ENCODE measurements at regions not wholly inside any gene's neighbourhood (a gene's known extent, or its start where the extent isn't known, plus 50 kb on each side); places are given as distances from the start of the nearest gene placed in this dataset.
A peak's percentile ranks its signal among the peaks of the same experiment; 100 is the strongest.

- H3K79me2 ChIP-seq (ENCODE audit: insufficient read depth, low read length) = no peaks in the 10 kb centered on the region
- H3K27me3 ChIP-seq (ENCODE audit: insufficient read depth, low read length, poor library complexity, severe bottlenecking) = no peaks in the 10 kb centered on the region
- H3F3A ChIP-seq (ENCODE audit: low read depth) = no peaks in the 10 kb centered on the region
- no peaks in the 10 kb centered on the region for H4K20me1 ChIP-seq (ENCODE audit: insufficient read depth, low read length, poor library complexity, severe bottlenecking)
- no peak overlapping the region for H3K4me3 ChIP-seq (ENCODE audit: low read length, poor library complexity, severe bottlenecking)
- no peaks in the 10 kb centered on the region for H3K9me2 ChIP-seq (replicated peaks; ENCODE audit: low read depth, low read length)
- TF ChIP-seq EZH2phosphoT487 (IDR thresholded peaks at IDR 0.05; ENCODE audit: borderline replicate concordance) = no peak
- H3K9ac ChIP-seq (ENCODE audit: low read depth, low read length, poor library complexity, severe bottlenecking) = no peak overlapping the region
- H3K4me1 ChIP-seq (ENCODE audit: insufficient read depth, low read length, poor library complexity, severe bottlenecking) = peaks cover 13% of the 10 kb centered on the region
- H2AFZ ChIP-seq (ENCODE audit: low read length) = no peak overlapping the region
- H3K4me2 ChIP-seq (ENCODE audit: low read depth, low read length, poor library complexity, severe bottlenecking) = no peak overlapping the region
- no peaks in the 10 kb centered on the region for H3K9me3 ChIP-seq (ENCODE audit: insufficient read depth, low read depth, low read length)
- no peaks in the 10 kb centered on the region for H3K36me3 ChIP-seq (ENCODE audit: insufficient read depth, low read length)
Observed at GRCh38 chr1:194533641-194534040, 1347.2 kb upstream of the B3GALT2 start.

GRCh38 chr1:194517567-194517966 lies 1331.2 kb upstream of the B3GALT2 start:
- no peaks in the 10 kb centered on the region for H3K9me2 ChIP-seq (replicated peaks; ENCODE audit: low read depth, low read length)
- no peaks in the 10 kb centered on the region for H3K9me3 ChIP-seq (ENCODE audit: insufficient read depth, low read depth, low read length)
- no peaks in the 10 kb centered on the region for H3F3A ChIP-seq (ENCODE audit: low read depth)
- TF ChIP-seq CTCF (conservative IDR thresholded peaks at IDR 0.05; ENCODE audit: low read length) (no peak), EZH2phosphoT487 (IDR thresholded peaks at IDR 0.05; ENCODE audit: borderline replicate concordance) (no peak)
- no peaks in the 10 kb centered on the region for H4K20me1 ChIP-seq (ENCODE audit: insufficient read depth, low read length, poor library complexity, severe bottlenecking)
- no peak overlapping the region for H3K9ac ChIP-seq (ENCODE audit: low read depth, low read length, poor library complexity, severe bottlenecking)
- no peak overlapping the region for H3K4me2 ChIP-seq (ENCODE audit: low read depth, low read length, poor library complexity, severe bottlenecking)
- H3K79me2 ChIP-seq (ENCODE audit: insufficient read depth, low read length) = no peaks in the 10 kb centered on the region
- 0 out of 2 replicates have a peak overlapping the region, but pooled peaks have one; percentile 32 for H2AFZ ChIP-seq (ENCODE audit: low read length)
- H3K36me3 ChIP-seq (ENCODE audit: insufficient read depth, low read length) = no peaks in the 10 kb centered on the region
- no peaks in the 10 kb centered on the region for H3K4me1 ChIP-seq (ENCODE audit: insufficient read depth, low read length, poor library complexity, severe bottlenecking)
- no peaks in the 10 kb centered on the region for H3K27me3 ChIP-seq (ENCODE audit: insufficient read depth, low read length, poor library complexity, severe bottlenecking)
- H3K4me3 ChIP-seq (ENCODE audit: low read length, poor library complexity, severe bottlenecking) = no peak overlapping the region

GRCh38 chr1:194515916-194516315 lies 1329.5 kb upstream of the B3GALT2 start:
- no peak for TF ChIP-seq EZH2phosphoT487 (IDR thresholded peaks at IDR 0.05; ENCODE audit: borderline replicate concordance)
- no peak for TF ChIP-seq CTCF (conservative IDR thresholded peaks at IDR 0.05; ENCODE audit: low read length)
- Histone ChIP-seq H3K79me2 (ENCODE audit: insufficient read depth, low read length) (no peaks in the 10 kb centered on the region), H3K9me2 (replicated peaks; ENCODE audit: low read depth, low read length) (no peaks in the 10 kb centered on the region), H3K4me2 (ENCODE audit: low read depth, low read length, poor library complexity, severe bottlenecking) (no peak overlapping the region), H3F3A (ENCODE audit: low read depth) (no peaks in the 10 kb centered on the region), H4K20me1 (ENCODE audit: insufficient read depth, low read length, poor library complexity, severe bottlenecking) (no peaks in the 10 kb centered on the region), H3K9me3 (ENCODE audit: insufficient read depth, low read depth, low read length) (peaks cover 1% of the 10 kb centered on the region; the same call in 1 of the 2 replicates), H3K4me3 (ENCODE audit: low read length, poor library complexity, severe bottlenecking) (no peak overlapping the region), H3K4me1 (ENCODE audit: insufficient read depth, low read length, poor library complexity, severe bottlenecking) (no peaks in the 10 kb centered on the region), H3K27me3 (ENCODE audit: insufficient read depth, low read length, poor library complexity, severe bottlenecking) (no peaks in the 10 kb centered on the region), H3K9ac (ENCODE audit: low read depth, low read length, poor library complexity, severe bottlenecking) (no peak overlapping the region), H3K36me3 (ENCODE audit: insufficient read depth, low read length) (no peaks in the 10 kb centered on the region), H2AFZ (ENCODE audit: low read length) (no peak overlapping the region)

GRCh38 chr1:194512957-194513356 lies 1326.5 kb upstream of the B3GALT2 start:
- Histone ChIP-seq H3K36me3 (ENCODE audit: insufficient read depth, low read length) (no peaks in the 10 kb centered on the region), H3K9me3 (ENCODE audit: insufficient read depth, low read depth, low read length) (peaks cover 11% of the 10 kb centered on the region; the same call in 1 of the 2 replicates), H2AFZ (ENCODE audit: low read length) (no peak overlapping the region), H3K4me3 (ENCODE audit: low read length, poor library complexity, severe bottlenecking) (no peak overlapping the region), H3K4me1 (ENCODE audit: insufficient read depth, low read length, poor library complexity, severe bottlenecking) (no peaks in the 10 kb centered on the region), H3K27me3 (ENCODE audit: insufficient read depth, low read length, poor library complexity, severe bottlenecking) (no peaks in the 10 kb centered on the region), H3F3A (ENCODE audit: low read depth) (no peaks in the 10 kb centered on the region), H3K79me2 (ENCODE audit: insufficient read depth, low read length) (no peaks in the 10 kb centered on the region), H3K4me2 (ENCODE audit: low read depth, low read length, poor library complexity, severe bottlenecking) (no peak overlapping the region), H3K9me2 (replicated peaks; ENCODE audit: low read depth, low read length) (no peaks in the 10 kb centered on the region), H4K20me1 (ENCODE audit: insufficient read depth, low read length, poor library complexity, severe bottlenecking) (no peaks in the 10 kb centered on the region), H3K9ac (ENCODE audit: low read depth, low read length, poor library complexity, severe bottlenecking) (no peak overlapping the region)
- TF ChIP-seq EZH2phosphoT487 (IDR thresholded peaks at IDR 0.05; ENCODE audit: borderline replicate concordance) (no peak), CTCF (conservative IDR thresholded peaks at IDR 0.05; ENCODE audit: low read length) (no peak)

Measured in Loucy (cell line).